GM18909 (cell line): ENCODE measurements at regions not wholly inside any gene's neighbourhood (a gene's known extent, or its start where the extent isn't known, plus 50 kb on each side); places are given as distances from the start of the nearest gene placed in this dataset.

Experiments
- ATAC-seq: cut with Tn5 transposase; IDR thresholded peaks from one replicate; pipeline ENCODE4 v1.9.1; 2021; ENCODE audit warnings: mild to moderate bottlenecking; ENCODE audit not compliant: unreplicated experiment, poor library complexity

- no peak for ATAC-seq
Observed at GRCh38 chr9:108681851-108682590, 173.8 kb downstream of the ACTL7B start.

- ATAC-seq: no peak
Observed at GRCh38 chr9:108680946-108681345, 174.8 kb downstream of the ACTL7B start.

GRCh38 chr9:108677776-108678175, 178.0 kb downstream of the ACTL7B start:
- no peak for ATAC-seq

- no peak for ATAC-seq
Observed at GRCh38 chr9:108676355-108676754, 179.4 kb downstream of the ACTL7B start.

GRCh38 chr9:108675708-108676107, 180.1 kb downstream of the ACTL7B start:
- ATAC-seq: no peak

- ATAC-seq: no peak
Observed at GRCh38 chr9:108674766-108675530, 180.8 kb downstream of the ACTL7B start.

GRCh38 chr9:108673386-108673785, 182.4 kb downstream of the ACTL7B start:
- ATAC-seq: no peak

GRCh38 chr9:108672475-108673190, 183.2 kb downstream of the ACTL7B start:
- no peak for ATAC-seq

- ATAC-seq: no peak
Observed at GRCh38 chr9:108671794-108672193, 184.0 kb downstream of the ACTL7B start.

GRCh38 chr9:108671176-108671575, 184.6 kb downstream of the ACTL7B start:
- ATAC-seq: no peak

- ATAC-seq: no peak
Observed at GRCh38 chr9:108668938-108669335, 186.8 kb downstream of the ACTL7B start.

GRCh38 chr9:108668191-108668937, 187.4 kb downstream of the ACTL7B start:
- no peak for ATAC-seq

- no peak for ATAC-seq
Observed at GRCh38 chr9:108666240-108666784, 189.5 kb downstream of the ACTL7B start.

- ATAC-seq: no peak
Observed at GRCh38 chr9:108665521-108666239, 190.1 kb downstream of the ACTL7B start.

GRCh38 chr9:108664309-108665255, 191.2 kb downstream of the ACTL7B start:
- ATAC-seq: no peak

- no peak for ATAC-seq
Observed at GRCh38 chr9:108663422-108663821, 192.4 kb downstream of the ACTL7B start.

GRCh38 chr9:108662956-108663355, 192.8 kb downstream of the ACTL7B start:
- no peak for ATAC-seq

GRCh38 chr9:108662091-108662875, 193.5 kb downstream of the ACTL7B start:
- no peak for ATAC-seq
